ENCODE measurements at regions not wholly inside any gene's neighbourhood (a gene's known extent, or its start where the extent isn't known, plus 50 kb on each side); places are given as distances from the start of the nearest gene placed in this dataset.

DNA sequence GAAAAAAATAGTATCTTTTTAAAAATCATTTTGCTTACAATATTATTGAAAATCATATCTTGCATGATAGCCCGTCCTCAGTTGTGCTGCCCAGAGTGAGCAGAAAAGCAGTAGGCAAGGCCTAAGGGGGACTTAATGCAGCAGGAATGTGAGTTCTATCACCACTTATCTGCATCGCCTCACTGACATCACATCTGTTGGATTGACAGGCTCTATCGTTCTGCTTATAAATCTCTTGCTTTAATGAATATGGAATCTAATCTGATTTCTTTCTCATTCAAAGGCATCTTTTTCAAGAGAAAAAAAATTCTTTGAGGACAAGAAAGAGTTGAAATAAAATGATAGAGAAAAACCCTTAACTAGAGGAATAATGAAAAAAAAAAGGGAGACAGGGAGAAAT, 249.9 kb downstream of the PAPSS1 start:
- no peak for DNase-seq (ENCODE audit: low read depth, low spot score)
- H2AFZ ChIP-seq (ENCODE audit: control insufficient read depth, low read depth, low read length): no peak overlapping the region
- no peaks in the 10 kb centered on the region for H3K4me1 ChIP-seq (ENCODE audit: control insufficient read depth, insufficient read depth, low read length)
- BruUV-seq (replicated peaks): no TSS peak
- no peaks in the 10 kb centered on the region for H3K79me2 ChIP-seq (ENCODE audit: control insufficient read depth, insufficient read depth, low read length)
- H3K27me3 ChIP-seq (replicated peaks in 1 of 2; ENCODE audit: control insufficient read depth in 2 of 2, insufficient read depth in 2 of 2, low read length in 1 of 2): no peaks in the 10 kb centered on the region
- no peak overlapping the region for H3K4me2 ChIP-seq (ENCODE audit: control insufficient read depth, insufficient read depth)
- H3K4me3 ChIP-seq: no peak overlapping the region
- no peaks in the 10 kb centered on the region for H4K20me1 ChIP-seq (ENCODE audit: control insufficient read depth, insufficient read depth)
- H3K27ac ChIP-seq (ENCODE audit: control insufficient read depth, insufficient read depth): no peak overlapping the region
- ChIA-PET SMC1A (ENCODE audit: uncharacterized antibody, unreplicated experiment) (no interaction called here), RAD21 (ENCODE audit: unreplicated experiment) (no interaction called here), POLR2A (no interaction called here), CTCF (no interaction called here)
- no peak for FAIRE-seq
- 28% methylated on average over 3 of the region's 3 CpGs for WGBS (ENCODE audit: insufficient coverage, insufficient replicate concordance, low lambda C conversion rate, missing lambda C conversion rate)
- no peaks in the 10 kb centered on the region for H3K36me3 ChIP-seq (ENCODE audit: control insufficient read depth in 2 of 2, insufficient read depth in 2 of 2, low read length in 1 of 2)
- no peaks in the 10 kb centered on the region for H3K9me3 ChIP-seq (replicated peaks; ENCODE audit: control insufficient read depth, insufficient read depth, low read length)
- intact Hi-C loops (cut with micrococcal nuclease; ENCODE audit: unreplicated experiment) (no loop called here), in situ Hi-C loops (cut with MboI) (no loop called here)
- TF ChIP-seq EED (IDR thresholded peaks at IDR 0.05; ENCODE audit: low read depth) (no peak), CBX5 (IDR thresholded peaks at IDR 0.05; ENCODE audit: low read depth) (no peak), ZNF207 (IDR thresholded peaks at IDR 0.05; ENCODE audit: borderline replicate concordance) (no peak), ZNF24 (IDR thresholded peaks at IDR 0.05) (no peak), SRF (IDR thresholded peaks at IDR 0.05; ENCODE audit: low read depth in 2 of 2, low read length in 2 of 2) (no peak), ZZZ3 (IDR thresholded peaks at IDR 0.05; ENCODE audit: control insufficient read depth, insufficient read length, low read depth) (no peak), EZH2 (IDR thresholded peaks at IDR 0.05; ENCODE audit: borderline replicate concordance, control insufficient read depth, low read depth, low read length) (no peak), PAX5 (IDR thresholded peaks at IDR 0.05; ENCODE audit: borderline replicate concordance, low read depth, low read length) (no peak), SREBF2 (IDR thresholded peaks at IDR 0.05; ENCODE audit: low read length) (no peak), ATF7 (IDR thresholded peaks at IDR 0.05; ENCODE audit: low read depth) (no peak), CBX3 (IDR thresholded peaks at IDR 0.05; ENCODE audit: borderline replicate concordance, low read depth) (no peak), SUPT20H (IDR thresholded peaks at IDR 0.05; ENCODE audit: borderline replicate concordance, control insufficient read depth, low read depth, low read length) (no peak), CEBPB (IDR thresholded peaks at IDR 0.05; ENCODE audit: borderline replicate concordance in 1 of 2, low read depth in 2 of 2, low read length in 2 of 2) (no peak), CREB1 (IDR thresholded peaks at IDR 0.05; ENCODE audit: low read depth) (no peak), MYC (IDR thresholded peaks at IDR 0.05; ENCODE audit: insufficient read depth, insufficient read length, insufficient replicate concordance, low read length, severe bottlenecking) (no peak), BRCA1 (IDR thresholded peaks at IDR 0.05; ENCODE audit: low read depth, low read length) (no peak)
- TF ChIP-seq, protein P1, sequence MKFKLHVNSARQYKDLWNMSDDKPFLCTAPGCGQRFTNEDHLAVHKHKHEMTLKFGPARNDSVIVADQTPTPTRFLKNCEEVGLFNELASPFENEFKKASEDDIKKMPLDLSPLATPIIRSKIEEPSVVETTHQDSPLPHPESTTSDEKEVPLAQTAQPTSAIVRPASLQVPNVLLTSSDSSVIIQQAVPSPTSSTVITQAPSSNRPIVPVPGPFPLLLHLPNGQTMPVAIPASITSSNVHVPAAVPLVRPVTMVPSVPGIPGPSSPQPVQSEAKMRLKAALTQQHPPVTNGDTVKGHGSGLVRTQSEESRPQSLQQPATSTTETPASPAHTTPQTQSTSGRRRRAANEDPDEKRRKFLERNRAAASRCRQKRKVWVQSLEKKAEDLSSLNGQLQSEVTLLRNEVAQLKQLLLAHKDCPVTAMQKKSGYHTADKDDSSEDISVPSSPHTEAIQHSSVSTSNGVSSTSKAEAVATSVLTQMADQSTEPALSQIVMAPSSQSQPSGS (IDR thresholded peaks at IDR 0.05; ENCODE audit: low read length): no peak
- no peak overlapping the region for H3K9ac ChIP-seq (ENCODE audit: control insufficient read depth, insufficient read depth, low read length)
- ATAC-seq: no peak
